Epithelial cell of prostate (primary cell): ENCODE measurements at regions not wholly inside any gene's neighbourhood (a gene's known extent, or its start where the extent isn't known, plus 50 kb on each side); places are given as distances from the start of the nearest gene placed in this dataset.
"Not testable (repeated sequence)": the region's sequence is repeated elsewhere in the genome, so short reads cannot be mapped to it uniquely, and the experiment has no call there.

Experiments
- DNase-seq: peaks from one replicate; pipeline ENCODE4 v3.0.0-alpha.2; 2011; ENCODE audit warnings: low read depth, low spot score
- H3K27ac ChIP-seq: fragments of 450-650 bp; 2 replicates; pipeline ENCODE4 v1.5.1; 2017; ENCODE audit warnings: mild to moderate bottlenecking

GRCh38 chr6:93896081-93896480 is 476.7 kb upstream of the EPHA7 start:
- no peak for DNase-seq
- no peak overlapping the region for H3K27ac ChIP-seq

GRCh38 chr6:93894521-93894920 is 475.2 kb upstream of the EPHA7 start:
- H3K27ac ChIP-seq, result no peak overlapping the region
- no peak for DNase-seq

DNA sequence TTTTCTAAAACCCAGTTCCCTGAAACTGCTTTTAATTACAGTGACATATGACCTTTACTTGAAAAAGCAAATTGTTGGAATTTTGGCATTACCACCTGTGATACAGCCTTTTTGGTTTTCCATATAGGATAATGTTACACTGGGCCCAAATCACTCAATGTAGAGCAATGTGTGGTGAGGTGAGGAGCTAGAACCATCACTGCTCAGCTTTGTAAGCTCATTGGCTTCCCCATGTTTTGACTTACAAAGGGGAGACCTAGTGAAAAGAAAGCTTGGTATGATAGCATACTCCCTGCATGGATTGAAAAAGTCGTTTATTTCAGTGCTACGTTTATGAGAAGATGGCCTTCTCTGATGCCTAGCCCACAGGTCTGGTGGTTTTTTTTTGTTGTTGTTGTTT is 470.4 kb upstream of the EPHA7 start:
- DNase-seq, result no peak

DNA sequence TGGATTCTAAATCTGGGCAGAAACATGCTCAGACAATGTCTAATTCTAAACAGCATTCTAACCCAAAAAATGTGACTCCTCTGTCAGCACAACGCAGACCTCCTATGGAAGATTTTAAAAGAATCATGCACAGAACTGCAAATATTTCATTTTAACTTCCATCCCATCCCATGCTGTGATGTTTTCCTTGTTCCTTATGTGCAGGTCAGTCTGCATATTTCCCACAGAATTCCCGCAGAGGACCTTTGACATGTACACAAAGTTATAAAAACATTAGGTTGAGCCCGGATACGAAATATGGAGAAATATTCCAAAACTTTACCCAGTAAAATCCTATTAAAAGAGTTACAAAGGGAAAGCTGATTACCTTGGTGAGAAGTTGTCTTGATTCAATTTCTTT is 467.1 kb upstream of the EPHA7 start:
- no peak for DNase-seq
- H3K27ac ChIP-seq, result no peak overlapping the region

More for the DNA sequence above, 470.4 kb upstream of the EPHA7 start:
- no peak overlapping the region for H3K27ac ChIP-seq

DNA sequence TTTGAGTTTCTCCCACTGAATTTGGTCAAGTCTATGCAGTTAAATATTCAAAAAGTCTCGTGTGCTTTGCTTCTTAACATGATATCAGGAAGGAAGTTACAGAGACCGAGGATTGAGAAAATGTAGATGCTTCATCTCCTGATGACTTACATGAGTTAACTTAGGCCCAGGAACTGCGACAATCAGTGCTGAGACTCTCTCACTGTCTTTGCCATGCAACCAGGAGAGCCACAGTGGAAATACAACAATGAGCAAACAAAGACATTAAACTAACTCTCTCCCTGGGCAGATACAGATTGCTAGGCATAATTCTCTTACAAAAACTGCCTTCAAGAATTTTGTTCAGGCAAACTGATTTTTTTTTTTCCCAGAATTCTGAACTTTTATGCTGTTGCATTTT is 440.6 kb upstream of the EPHA7 start:
- no peak for DNase-seq
- H3K27ac ChIP-seq, result no peak overlapping the region

- DNase-seq, result no peak
- H3K27ac ChIP-seq, result no peak overlapping the region
Observed at GRCh38 chr6:93858213-93858612, 438.9 kb upstream of the EPHA7 start.

DNA sequence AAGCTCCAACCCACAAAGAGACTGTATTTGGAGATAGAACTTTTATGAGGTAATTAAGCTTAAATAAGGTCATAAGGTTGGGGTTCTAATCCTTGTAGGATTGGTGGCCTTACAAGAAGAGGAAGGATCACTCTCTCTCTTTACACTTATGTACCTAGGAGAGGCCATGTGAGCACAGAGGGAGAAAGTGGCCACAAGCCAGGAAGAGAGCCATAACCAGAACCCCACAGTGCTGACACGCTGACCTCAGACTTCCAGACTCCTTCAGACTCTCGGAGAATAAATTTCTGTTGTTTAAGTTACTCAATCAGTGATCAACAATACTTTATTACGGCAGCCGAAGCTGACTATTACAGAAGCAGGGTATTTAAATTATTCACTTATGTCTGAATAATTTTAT is 430.5 kb upstream of the EPHA7 start:
- DNase-seq, result no peak
- no peak overlapping the region for H3K27ac ChIP-seq

- H3K27ac ChIP-seq, result no peak overlapping the region
- no peak for DNase-seq
Observed at GRCh38 chr6:93848031-93848742, 428.8 kb upstream of the EPHA7 start.

GRCh38 chr6:93842178-93842577 is 422.8 kb upstream of the EPHA7 start:
- DNase-seq, result no peak
- no peak overlapping the region for H3K27ac ChIP-seq

- not testable (repeated sequence) for H3K27ac ChIP-seq, DNase-seq
Observed at GRCh38 chr6:93835451-93836145, 416.2 kb upstream of the EPHA7 start.

GRCh38 chr6:93835026-93835425 is 415.7 kb upstream of the EPHA7 start:
- DNase-seq, H3K27ac ChIP-seq: not testable (repeated sequence)

DNA sequence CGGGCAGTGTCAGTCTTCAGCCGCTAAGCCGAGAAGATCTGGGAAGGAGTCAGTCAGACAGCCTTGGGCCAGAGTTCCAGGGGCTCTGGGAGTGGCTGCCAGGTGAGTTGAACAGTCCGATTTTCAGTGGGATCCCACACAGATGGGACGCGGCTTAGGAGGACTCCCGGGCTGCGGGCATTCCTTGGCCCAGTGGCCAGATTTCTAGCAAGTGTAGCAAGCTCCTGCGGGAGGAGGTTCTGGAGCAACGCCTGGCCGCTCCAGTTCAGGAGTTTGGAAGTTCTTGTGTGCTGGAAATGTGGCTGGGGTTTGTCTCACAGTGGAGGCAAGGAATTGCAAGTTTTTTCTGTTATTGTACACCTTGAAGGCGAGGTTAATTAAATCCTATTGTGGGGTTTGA is 414.0 kb upstream of the EPHA7 start:
- H3K27ac ChIP-seq, DNase-seq: not testable (repeated sequence)

- H3K27ac ChIP-seq, DNase-seq: not testable (repeated sequence)
Observed at GRCh38 chr6:93829757-93830156, 410.4 kb upstream of the EPHA7 start.

- no peak overlapping the region for H3K27ac ChIP-seq
- DNase-seq, result no peak
Observed at GRCh38 chr6:93829009-93829408, 409.6 kb upstream of the EPHA7 start.

DNA sequence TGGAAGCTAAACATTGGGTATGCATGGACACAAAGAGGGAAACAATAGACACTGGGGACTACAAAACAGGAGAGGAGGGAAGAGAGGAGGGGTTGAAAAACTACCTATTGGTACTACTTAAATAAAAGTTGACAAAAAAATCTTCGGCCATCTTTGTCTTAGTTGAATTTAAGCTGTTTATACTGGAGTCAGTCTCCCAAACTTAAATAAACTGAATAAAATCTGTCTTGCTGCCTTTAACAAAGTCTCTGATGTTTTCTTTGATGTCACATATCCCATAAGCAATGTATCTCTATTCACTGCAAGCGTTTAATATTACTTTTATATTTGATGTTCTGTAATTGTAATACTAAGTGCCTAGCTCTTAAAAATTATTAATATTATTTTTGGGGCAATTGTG is 409.2 kb upstream of the EPHA7 start:
- no peak for DNase-seq
- H3K27ac ChIP-seq, result no peak overlapping the region

DNA sequence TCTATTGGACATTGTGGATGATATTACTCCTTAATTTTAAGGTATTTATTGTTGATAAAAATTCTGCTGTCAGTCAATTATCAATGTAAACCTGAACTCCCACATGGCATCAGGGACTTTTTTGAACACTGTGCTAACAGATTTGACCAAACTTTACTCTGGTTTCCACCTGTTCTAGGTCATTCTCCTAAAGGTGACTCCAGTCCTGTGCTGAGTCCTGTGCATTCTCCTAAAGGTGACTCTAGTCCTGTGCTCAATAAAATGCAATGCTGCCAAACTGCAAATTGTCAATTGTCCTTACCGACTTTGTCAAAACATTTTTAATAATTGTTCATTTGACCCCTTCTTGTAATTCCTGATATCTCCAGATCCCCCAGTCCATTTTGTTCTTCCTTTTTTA is 408.4 kb upstream of the EPHA7 start:
- no peak overlapping the region for H3K27ac ChIP-seq
- no peak for DNase-seq

DNA sequence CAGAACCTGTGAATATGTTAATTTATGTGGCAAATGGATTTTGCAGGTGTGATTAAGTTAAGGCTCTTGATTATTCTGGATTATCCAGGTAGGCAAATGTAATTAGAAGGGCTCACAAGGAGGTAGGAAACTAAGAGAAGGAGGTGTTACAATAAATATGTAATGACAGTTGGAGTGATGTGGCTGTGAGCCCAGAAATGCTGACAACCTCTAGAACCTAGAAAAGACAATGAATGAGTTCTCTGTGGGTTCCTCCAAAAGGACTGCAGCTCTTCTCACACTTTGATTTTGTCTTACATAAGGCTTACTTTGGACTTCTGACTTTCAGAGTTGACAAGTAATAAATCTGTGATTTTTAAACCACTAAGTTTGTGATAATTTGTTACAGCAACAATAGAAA is 406.6 kb upstream of the EPHA7 start:
- no peak for DNase-seq
- no peak overlapping the region for H3K27ac ChIP-seq

DNA sequence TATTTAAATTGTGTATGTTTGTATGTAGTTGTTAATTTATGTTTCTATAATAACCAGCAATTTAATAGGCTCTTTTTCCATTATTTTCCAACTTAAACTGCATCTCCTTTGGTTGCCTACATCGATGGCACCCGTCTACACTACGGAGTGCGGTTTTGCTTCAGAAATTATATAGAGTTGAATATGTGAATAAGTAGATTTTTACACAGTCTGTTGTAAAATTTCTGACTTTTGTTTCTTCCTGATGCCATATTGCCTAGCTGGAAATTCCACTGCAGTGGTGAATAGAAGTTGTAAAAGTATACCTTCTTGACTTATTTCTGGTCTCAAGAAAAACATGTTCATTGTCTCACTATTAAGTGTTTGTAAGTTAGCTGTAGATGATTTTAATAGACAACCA is 404.1 kb upstream of the EPHA7 start:
- DNase-seq, result no peak

GRCh38 chr6:93822434-93823265 is 403.3 kb upstream of the EPHA7 start:
- DNase-seq, result no peak
- H3K27ac ChIP-seq, result no peak overlapping the region

More for the DNA sequence above, 404.1 kb upstream of the EPHA7 start:
- no peak overlapping the region for H3K27ac ChIP-seq

- no peak for DNase-seq
Observed at GRCh38 chr6:93821953-93822352, 402.6 kb upstream of the EPHA7 start.

GRCh38 chr6:93820465-93821082 is 401.2 kb upstream of the EPHA7 start:
- no peak for DNase-seq
- no peak overlapping the region for H3K27ac ChIP-seq

More at GRCh38 chr6:93821953-93822352, 402.6 kb upstream of the EPHA7 start:
- no peak overlapping the region for H3K27ac ChIP-seq
